Thoracic aorta (tissue), 2 donors: ENCODE measurements at regions not wholly inside any gene's neighbourhood (a gene's known extent, or its start where the extent isn't known, plus 50 kb on each side); places are given as distances from the start of the nearest gene placed in this dataset.
A peak's percentile ranks its signal among the peaks of the same experiment; 100 is the strongest.

Source experiments
- ATAC-seq: fragments of 150-250 bp; one replicate; pipeline ENCODE4 v1.8.0; 2017; ENCODE audit warnings: low read depth; ENCODE audit not compliant: insufficient number of reproducible peaks, low FRiP score
- DNase-seq: peaks from one replicate; pipeline ENCODE4 v3.0.0-alpha.2; 2020; ENCODE audit warnings: low spot score
- H3K27ac ChIP-seq, 2 donors: fragments of 200-600 bp; sonication (generic); 1 replicate in 1 of 2; 2 replicates in 1 of 2; pipeline ENCODE4 v1.5.1; 2016; ENCODE audit warnings: mild to moderate bottlenecking in 2 of 2, moderate library complexity in 2 of 2
- H3K27me3 ChIP-seq: fragments of 200-600 bp; sonication (generic); replicated peaks from 2 replicates; pipeline ENCODE4 v1.6.0; 2016; ENCODE audit warnings: mild to moderate bottlenecking; ENCODE audit not compliant: insufficient read depth
- H3K36me3 ChIP-seq: fragments of 200-600 bp; sonication (generic); one replicate; pipeline ENCODE4 v1.5.1; 2016
- H3K4me1 ChIP-seq, 2 donors: fragments of 200-600 bp; sonication (generic); 1 replicate in 1 of 2; 2 replicates in 1 of 2; pipeline versions ENCODE4 v1.5.1 to v1.6.0; 2016; ENCODE audit warnings: low read depth in 2 of 2, mild to moderate bottlenecking in 1 of 2; ENCODE audit not compliant: control insufficient read depth in 1 of 2
- H3K4me3 ChIP-seq: fragments of 200-600 bp; sonication (generic); 2 replicates; pipeline ENCODE4 v1.5.1; 2016; ENCODE audit warnings: mild to moderate bottlenecking
- H3K9me3 ChIP-seq: fragments of 200-600 bp; sonication (generic); 2 replicates; pipeline ENCODE4 v1.5.1; 2016
- CTCF ChIP-seq: fragments of 200-600 bp; sonication (generic); IDR thresholded peaks from one replicate; pipeline ENCODE4 v1.5.1; 2019; ENCODE audit warnings: antibody characterized with exemption

DNA sequence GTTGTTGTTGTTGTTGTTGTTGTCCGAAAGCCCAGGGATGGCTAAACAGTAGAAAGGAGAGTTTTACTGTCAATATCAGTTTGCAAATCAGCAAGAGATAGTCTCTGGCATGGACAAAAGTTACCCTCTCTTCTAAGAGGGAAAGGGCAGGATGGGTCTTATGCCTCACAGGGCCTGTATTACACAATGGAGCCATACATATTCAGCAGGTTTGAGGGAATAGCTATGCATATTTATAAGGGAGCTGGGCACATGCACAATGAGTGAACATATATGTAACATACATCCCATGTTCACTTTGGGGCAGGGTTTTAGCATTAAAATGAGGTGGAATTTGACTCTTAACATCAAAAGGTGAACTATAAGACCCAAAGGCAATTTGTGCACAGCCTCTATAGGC lies 84.4 kb upstream of the PGBD5 start:
- DNase-seq (no peak), ATAC-seq (no peak)
- Histone ChIP-seq H3K9me3 (no peaks in the 10 kb centered on the region), H3K27me3 (no peaks in the 10 kb centered on the region), H3K4me3 (no peak overlapping the region), H3K27ac (no peak overlapping the region), H3K4me1 (no peaks in the 10 kb centered on the region), H3K36me3 (no peaks in the 10 kb centered on the region)
- TF ChIP-seq CTCF = no peak

- Histone ChIP-seq H3K27ac (peak overlapping the region in 1 of 2 donors; percentile 1), H3K27me3 (no peaks in the 10 kb centered on the region), H3K4me3 (no peak overlapping the region), H3K36me3 (no peaks in the 10 kb centered on the region), H3K4me1 (no peaks in the 10 kb centered on the region), H3K9me3 (no peaks in the 10 kb centered on the region)
- no peak for TF ChIP-seq CTCF
- DNase-seq (no peak), ATAC-seq (peak; percentile 49)
These were observed 83.3 kb upstream of the PGBD5 start for GRCh38 chr1:230509281-230509977.

DNA sequence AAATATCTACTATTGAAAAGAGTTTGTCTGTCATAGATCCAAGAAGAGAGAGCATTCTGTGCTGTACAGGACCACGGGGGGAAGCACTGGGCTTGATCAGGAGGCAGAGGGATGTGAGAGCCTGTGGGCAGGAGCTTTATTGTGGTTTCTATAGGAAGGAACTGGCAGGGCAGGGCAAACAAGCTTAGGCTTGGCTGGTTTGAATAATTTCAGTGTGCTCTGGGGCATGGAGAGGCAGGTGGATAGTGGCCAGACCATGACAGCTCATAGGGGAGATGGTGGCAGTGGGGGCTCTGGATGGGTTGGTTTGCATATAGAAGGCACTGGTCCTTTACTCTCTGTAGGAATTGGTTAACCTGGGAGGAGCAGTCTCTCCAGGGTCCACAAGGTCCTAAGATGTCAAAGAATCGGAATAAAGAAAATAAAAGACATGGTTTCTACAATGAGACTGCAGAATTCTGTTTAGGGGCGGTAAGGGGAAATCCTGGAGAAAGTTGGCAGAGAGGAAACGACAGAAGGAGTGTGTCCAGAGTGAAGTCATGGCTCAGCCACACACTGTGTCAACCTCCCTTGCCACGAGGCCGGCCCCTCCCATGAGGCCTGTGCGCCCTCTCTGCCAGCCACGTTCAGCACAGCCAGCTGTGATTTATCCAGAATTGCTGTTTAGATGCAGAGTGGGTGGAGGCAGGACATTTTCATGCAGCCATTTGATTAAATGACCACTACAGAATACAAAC lies 81.7 kb upstream of the PGBD5 start:
- no peaks in the 10 kb centered on the region for H3K36me3 ChIP-seq
- DNase-seq (no peak), ATAC-seq (peak; percentile 43)
- H3K4me1 ChIP-seq = no peaks in the 10 kb centered on the region
- H3K27ac ChIP-seq = no peak overlapping the region
- no peak overlapping the region for H3K4me3 ChIP-seq
- no peak for TF ChIP-seq CTCF
- no peaks in the 10 kb centered on the region for H3K27me3 ChIP-seq
- H3K9me3 ChIP-seq = no peaks in the 10 kb centered on the region

DNA sequence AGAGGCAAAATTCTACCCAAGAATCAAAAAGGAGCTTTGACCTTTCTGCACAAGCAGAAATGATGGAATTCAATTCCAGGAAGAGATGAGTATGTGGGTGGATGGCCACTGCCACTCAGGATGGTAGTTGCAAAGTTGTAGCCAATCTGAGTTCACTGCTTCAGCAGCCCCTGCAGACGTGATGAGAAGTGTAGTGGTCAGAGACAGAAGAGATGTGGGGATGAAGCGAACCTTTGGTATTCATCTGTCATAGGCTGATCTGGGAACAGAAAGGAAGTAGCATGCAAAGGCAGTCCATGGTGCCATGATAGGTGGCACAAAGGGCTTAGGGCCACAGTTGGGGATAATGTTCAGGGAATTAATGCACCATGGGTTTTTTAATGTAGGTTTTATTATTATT lies 81.1 kb upstream of the PGBD5 start:
- H3K27me3 ChIP-seq = no peaks in the 10 kb centered on the region
- H3K27ac ChIP-seq = no peak overlapping the region
- H3K4me3 ChIP-seq = no peak overlapping the region
- DNase-seq (no peak), ATAC-seq (no peak)
- no peaks in the 10 kb centered on the region for H3K9me3 ChIP-seq
- no peaks in the 10 kb centered on the region for H3K36me3 ChIP-seq
- H3K4me1 ChIP-seq = no peaks in the 10 kb centered on the region
- no peak for TF ChIP-seq CTCF

GRCh38 chr1:230506451-230506850 lies 80.3 kb upstream of the PGBD5 start:
- H3K4me3 ChIP-seq = no peak overlapping the region

More at GRCh38 chr1:230506451-230506850, 80.3 kb upstream of the PGBD5 start:
- TF ChIP-seq CTCF = no peak
- H3K4me1 ChIP-seq = no peaks in the 10 kb centered on the region
- no peaks in the 10 kb centered on the region for H3K9me3 ChIP-seq
- H3K27ac ChIP-seq = no peak overlapping the region
- H3K36me3 ChIP-seq = no peaks in the 10 kb centered on the region
- ATAC-seq (no peak), DNase-seq (no peak)
- no peaks in the 10 kb centered on the region for H3K27me3 ChIP-seq
